ENCODE measurements at regions not wholly inside any gene's neighbourhood (a gene's known extent, or its start where the extent isn't known, plus 50 kb on each side); places are given as distances from the start of the nearest gene placed in this dataset.

- no peak overlapping the region for H2AFZ ChIP-seq (ENCODE audit: low read length)
- no peaks in the 10 kb centered on the region for H4K20me1 ChIP-seq (ENCODE audit: insufficient read depth, low read length)
- H3K4me3 ChIP-seq (replicated peaks in 1 of 3; ENCODE audit: insufficient read depth in 1 of 3, low read depth in 2 of 3, low read length in 3 of 3), result no peak overlapping the region
- no peaks in the 10 kb centered on the region for H3K36me3 ChIP-seq (replicated peaks in 1 of 2; ENCODE audit: control insufficient read depth in 1 of 2, insufficient read depth in 2 of 2, low read length in 2 of 2)
- in situ Hi-C loops (cut with HindIII; ENCODE audit: extremely low pct_ligation_motif_present, low pct_unique_long_range_greater_than_20kb), result loop anchor here (5.0 kb wide), 1 partner anchor 173 kb away; the partner anchor contains the start of gene RUNX3
- peaks cover 5% of the 10 kb centered on the region; the same call in 1 of the 2 replicates for H3K9me3 ChIP-seq (ENCODE audit: low read length)
- POLR2A ChIA-PET, result no interaction called here
- intact Hi-C loops (cut with micrococcal nuclease; ENCODE audit: unreplicated experiment), result loop anchor here (5.0 kb wide), 1 partner anchor 158 kb away; no protein-coding TSS in a partner anchor
- CTCF ChIA-PET (ENCODE audit: low intra/inter-chr PET ratio, low total read pairs), result no interaction called here
- FAIRE-seq, result no peak
- H3K4me2 ChIP-seq (ENCODE audit: low read depth, low read length), result no peak overlapping the region
- H3K4me1 ChIP-seq (ENCODE audit: insufficient read depth, low read length), result peaks cover 16% of the 10 kb centered on the region; the same call in 1 of the 2 replicates
- H3K79me2 ChIP-seq (ENCODE audit: insufficient read depth, low read length), result no peaks in the 10 kb centered on the region
- no TSS peak for BruUV-seq (replicated peaks)
- WGBS (ENCODE audit: low lambda C conversion rate), result 0% methylated on average over 1 of the region's 1 CpG
- H3K27ac ChIP-seq (ENCODE audit: extremely low read length, insufficient read depth, low read length), result no peak overlapping the region
- no peak for ATAC-seq
- no peak overlapping the region for H3K9ac ChIP-seq (ENCODE audit: insufficient read depth, low read depth, low read length)
- peaks cover 0 to 19% of the 10 kb centered on the region in 2 experiments; a peak in 3 of 5 replicates for H3K27me3 ChIP-seq (ENCODE audit: control insufficient read depth in 1 of 2, insufficient read depth in 2 of 2, low read length in 2 of 2)
- TF ChIP-seq FIP1L1 (IDR thresholded peaks at IDR 0.05; ENCODE audit: borderline replicate concordance, insufficient read depth, low read depth, low read length) (no peak), ZNF235 (CRISPR knock-in tag; IDR thresholded peaks at IDR 0.05; ENCODE audit: borderline replicate concordance) (no peak), ZNF33B (CRISPR knock-in tag; IDR thresholded peaks at IDR 0.05) (no peak), TRIM22 (IDR thresholded peaks at IDR 0.05) (no peak), SALL1 (CRISPR knock-in tag; IDR thresholded peaks at IDR 0.05) (no peak)
- no peak for DNase-seq (ENCODE audit: low spot score)
Observed at GRCh38 chr1:25104932-25105561, 127.3 kb downstream of the SYF2 start.

DNA sequence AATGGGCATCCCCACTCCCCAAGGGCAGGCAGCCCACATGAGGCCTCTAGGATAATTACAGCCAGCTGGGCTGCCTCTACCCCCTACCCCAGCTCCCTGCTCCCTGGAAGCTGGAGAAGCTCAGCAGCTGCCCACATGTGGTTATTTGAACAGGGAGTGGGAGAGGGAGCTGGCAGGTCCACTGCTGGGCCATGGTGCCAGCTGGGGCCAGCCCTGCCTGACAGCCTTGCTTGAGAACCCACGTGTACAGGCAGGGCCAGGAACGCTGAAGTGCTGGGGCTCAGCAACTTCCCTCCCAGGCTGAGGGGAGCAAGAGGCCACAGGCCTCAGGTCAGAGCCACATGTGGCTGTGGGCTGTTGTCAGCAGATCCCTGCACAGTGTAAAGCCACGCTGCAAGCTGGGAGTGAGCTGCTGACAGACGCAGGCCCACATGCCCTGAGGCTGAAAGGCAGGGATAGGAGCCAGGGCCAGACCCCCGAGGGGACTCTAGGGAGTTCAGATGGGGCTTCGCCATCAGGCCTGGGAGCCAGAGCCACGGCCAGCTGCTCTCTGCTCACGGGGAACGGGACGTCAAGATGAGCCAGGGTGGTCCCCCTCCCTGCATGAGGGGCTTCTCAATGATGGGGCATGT, 129.0 kb downstream of the SYF2 start:
- Histone ChIP-seq H3K4me2 (ENCODE audit: low read depth, low read length) (no peak overlapping the region), H3K4me3 (replicated peaks in 1 of 3; ENCODE audit: insufficient read depth in 1 of 3, low read depth in 2 of 3, low read length in 3 of 3) (no peak overlapping the region), H3K27me3 (ENCODE audit: control insufficient read depth in 1 of 2, insufficient read depth in 2 of 2, low read length in 2 of 2) (peaks cover 0 to 26% of the 10 kb centered on the region in 2 experiments; a peak in 3 of 5 replicates), H3K27ac (ENCODE audit: extremely low read length, insufficient read depth, low read length) (no peak overlapping the region), H3K4me1 (ENCODE audit: insufficient read depth, low read length) (peaks cover 30% of the 10 kb centered on the region), H4K20me1 (ENCODE audit: insufficient read depth, low read length) (no peaks in the 10 kb centered on the region), H3K36me3 (replicated peaks in 1 of 2; ENCODE audit: control insufficient read depth in 1 of 2, insufficient read depth in 2 of 2, low read length in 2 of 2) (no peaks in the 10 kb centered on the region), H3K79me2 (ENCODE audit: insufficient read depth, low read length) (no peaks in the 10 kb centered on the region), H2AFZ (ENCODE audit: low read length) (no peak overlapping the region), H3K9me3 (ENCODE audit: low read length) (no peaks in the 10 kb centered on the region), H3K9ac (ENCODE audit: insufficient read depth, low read depth, low read length) (no peak overlapping the region)
- BruUV-seq (replicated peaks), result no TSS peak
- ATAC-seq, result no peak
- peak; percentile 18; the same call in 1 of the 2 replicates for TF ChIP-seq ZNF687 (CRISPR knock-in tag; IDR thresholded peaks at IDR 0.05)
- TF ChIP-seq ZNF121 (CRISPR knock-in tag; IDR thresholded peaks at IDR 0.05), result no peak
- in situ Hi-C loops (cut with HindIII; ENCODE audit: extremely low pct_ligation_motif_present, low pct_unique_long_range_greater_than_20kb) (loop anchor here (5.0 kb wide), 1 partner anchor 171 kb away; the partner anchor contains the start of gene RUNX3), intact Hi-C loops (cut with micrococcal nuclease; ENCODE audit: unreplicated experiment) (loop anchor here (5.0 kb wide), 1 partner anchor 156 kb away; no protein-coding TSS in a partner anchor)
- CTCF ChIA-PET (ENCODE audit: low intra/inter-chr PET ratio, low total read pairs), result no interaction called here
- no CpG with 5 or more reads among the region's 10 CpGs for WGBS (ENCODE audit: low lambda C conversion rate)
- DNase-seq (ENCODE audit: low spot score), result no peak
- POLR2A ChIA-PET, result no interaction called here
- FAIRE-seq, result no peak

Measured in HepG2 (cell line).